ENCODE measurements at regions not wholly inside any gene's neighbourhood (a gene's known extent, or its start where the extent isn't known, plus 50 kb on each side); places are given as distances from the start of the nearest gene placed in this dataset.

- DNase-seq (ENCODE audit: low spot score) = peak; percentile 55
Observed at GRCh38 chr5:57839025-57839424, 356.4 kb upstream of the ACTBL2 start.

DNA sequence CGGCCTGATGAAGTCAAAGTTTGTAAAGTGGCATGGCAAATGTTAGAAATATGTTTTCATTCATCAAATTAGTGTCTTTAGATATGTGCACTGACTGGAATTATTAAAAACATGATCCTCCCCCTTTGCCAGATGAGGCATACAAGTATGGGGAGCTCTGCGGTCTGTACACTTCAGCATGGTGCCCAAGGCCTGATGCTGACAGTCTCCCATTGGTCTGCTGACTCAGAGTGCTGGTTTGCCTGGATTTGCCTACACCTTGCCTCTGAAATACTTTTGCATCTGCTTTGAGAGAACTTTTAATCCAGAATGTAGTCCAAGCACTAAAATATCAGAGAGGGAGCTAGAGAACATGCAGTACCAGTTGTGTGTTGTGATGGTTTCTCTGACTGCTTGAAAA lies 354.3 kb upstream of the ACTBL2 start:
- DNase-seq (ENCODE audit: low spot score) = no peak

DNA sequence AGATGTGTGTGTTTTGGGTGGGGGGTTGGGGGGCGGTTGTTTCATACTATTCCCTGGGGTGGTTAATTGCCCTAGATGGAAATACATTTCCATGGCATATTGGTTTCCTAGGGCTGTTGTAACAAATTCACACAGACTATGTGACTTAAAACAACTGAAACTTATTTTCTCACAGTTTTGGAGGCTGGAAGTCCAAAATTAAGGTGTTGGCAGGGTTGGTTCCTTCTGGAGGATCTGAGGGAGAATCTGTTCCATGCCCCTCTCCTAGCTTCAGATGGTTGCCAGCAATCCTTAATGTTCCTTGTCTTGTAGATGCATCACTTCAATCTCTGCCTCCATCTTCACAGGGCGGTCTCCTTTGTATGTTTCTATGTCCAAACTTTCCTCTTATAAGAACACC lies 353.7 kb upstream of the ACTBL2 start:
- no peak for DNase-seq (ENCODE audit: low spot score)

DNA sequence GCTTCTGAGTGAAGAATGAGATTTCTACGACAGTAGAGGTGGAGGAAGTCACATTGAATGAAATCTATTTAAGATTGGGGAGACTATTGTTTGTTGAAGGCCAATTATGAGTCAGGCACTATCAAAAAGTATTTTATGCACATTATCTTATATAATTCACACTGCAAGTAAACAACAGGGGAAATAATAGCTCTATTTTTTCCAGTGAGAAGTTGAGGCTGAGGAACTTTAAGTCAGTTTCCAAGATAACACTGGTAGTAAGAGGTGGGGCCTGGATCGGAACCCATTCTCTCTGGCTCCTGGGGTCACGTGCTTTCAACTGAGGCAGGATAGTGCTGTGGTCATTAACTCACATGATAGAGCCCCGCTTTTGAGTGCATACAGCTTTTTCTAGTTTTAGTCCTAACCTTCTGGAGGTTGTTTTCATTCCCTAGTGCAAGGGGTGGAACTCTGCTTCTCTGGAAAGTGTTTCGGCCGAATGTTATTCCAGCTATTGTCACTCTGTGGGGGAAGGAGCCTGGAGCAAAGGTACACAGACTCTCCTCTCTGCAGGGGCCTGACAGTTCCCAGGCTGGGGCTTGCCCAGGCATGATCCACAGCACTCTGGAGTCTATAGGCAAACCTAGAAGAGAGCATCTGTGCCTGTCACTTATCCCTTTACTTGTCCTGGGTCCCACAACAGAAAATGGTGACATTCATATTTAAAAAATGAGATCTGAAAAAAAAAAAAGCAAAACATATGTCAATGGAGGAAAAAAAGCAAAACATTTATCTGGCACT lies 352.4 kb upstream of the ACTBL2 start:
- DNase-seq (ENCODE audit: low spot score) = peak; percentile 87

DNA sequence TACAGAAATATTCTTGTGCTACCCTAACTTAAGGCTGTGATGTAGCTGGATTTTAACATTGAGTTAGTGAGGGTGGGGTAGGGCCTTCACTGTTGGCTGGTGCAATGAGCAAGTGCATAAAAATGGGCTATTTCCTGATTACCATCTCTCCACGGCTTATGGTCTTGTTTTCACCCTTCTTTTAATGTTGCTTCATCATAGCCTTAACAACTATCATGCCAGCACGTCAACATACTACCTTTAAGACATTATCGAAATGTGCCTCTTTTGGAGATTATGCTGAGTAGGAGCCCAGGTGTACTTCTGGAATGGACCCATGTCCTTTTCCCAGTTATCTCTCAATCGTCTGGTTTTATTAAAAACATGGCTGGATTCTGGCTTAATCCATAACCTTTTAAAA lies 350.9 kb upstream of the ACTBL2 start:
- DNase-seq (ENCODE audit: low spot score) = no peak

DNA sequence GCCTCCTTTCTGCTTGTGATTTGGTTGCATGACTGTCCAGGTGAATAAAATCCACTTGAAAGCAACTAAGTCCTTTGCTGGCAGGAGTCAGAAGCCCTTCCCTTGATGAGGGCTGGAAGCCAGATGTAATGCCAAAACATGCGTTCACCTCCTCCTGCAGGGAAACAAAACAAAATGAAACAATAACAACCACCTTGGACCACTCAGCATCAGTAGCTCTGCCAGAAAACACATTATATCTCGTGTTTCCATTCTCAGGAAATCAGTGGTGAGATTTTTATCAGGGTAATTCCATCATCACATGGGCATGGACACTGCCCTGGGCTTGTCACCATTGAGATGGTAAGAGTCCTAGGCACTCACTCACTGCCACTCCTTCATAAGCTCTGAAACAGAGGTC lies 350.3 kb upstream of the ACTBL2 start:
- no peak for DNase-seq (ENCODE audit: low spot score)

GRCh38 chr5:57831932-57832331 lies 349.3 kb upstream of the ACTBL2 start:
- no peak for DNase-seq (ENCODE audit: low spot score)

- no peak for DNase-seq (ENCODE audit: low spot score)
Observed at GRCh38 chr5:57831090-57831489, 348.5 kb upstream of the ACTBL2 start.

DNA sequence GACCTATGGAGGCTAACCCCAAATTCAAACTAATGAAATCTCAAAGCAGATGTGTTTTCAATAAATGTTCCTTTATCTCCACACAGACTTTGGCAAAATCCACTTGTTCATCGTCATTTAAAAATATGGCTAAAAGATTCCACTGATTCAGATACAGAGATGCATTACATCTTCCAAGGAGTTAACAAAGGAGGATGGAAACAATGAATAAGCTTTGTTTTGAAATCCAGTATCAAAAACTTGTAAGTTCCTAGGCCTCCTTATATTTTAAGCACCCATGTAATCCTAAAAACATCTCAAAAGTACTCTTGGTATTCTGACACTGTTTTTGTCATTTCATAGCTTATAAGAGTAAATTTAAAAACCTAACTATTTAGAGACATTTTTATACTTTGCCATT lies 345.6 kb upstream of the ACTBL2 start:
- no peak for DNase-seq (ENCODE audit: low spot score)

DNA sequence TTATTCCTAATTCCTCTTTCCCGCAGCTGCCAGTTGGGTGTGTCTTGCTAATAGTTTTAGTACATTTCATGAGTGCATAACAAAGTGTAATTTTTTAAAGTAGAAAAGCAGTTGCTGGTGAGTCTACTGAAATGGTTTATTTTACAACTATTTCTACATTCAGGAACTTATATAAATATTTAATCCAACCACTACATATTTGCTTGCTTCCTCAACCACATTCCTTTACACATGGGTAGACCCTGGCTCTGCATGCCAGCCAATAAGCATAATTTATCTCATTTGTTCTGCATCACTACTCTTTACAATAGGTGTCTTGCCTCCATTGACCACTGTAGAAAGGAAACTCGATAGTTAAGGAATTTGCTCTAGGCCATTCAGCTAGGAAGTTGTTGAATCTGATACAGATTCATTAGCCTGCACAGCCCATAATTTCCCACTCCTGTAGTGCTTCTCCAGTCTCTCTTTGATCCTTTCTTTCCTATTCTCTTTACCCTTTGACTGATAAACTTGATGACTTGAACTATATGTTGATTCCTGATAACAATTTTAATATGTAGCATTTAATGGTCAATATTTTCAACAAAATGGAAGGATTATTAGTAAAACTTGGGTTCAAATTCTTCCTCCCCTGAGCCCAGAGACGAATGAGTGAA lies 342.5 kb upstream of the ACTBL2 start:
- DNase-seq (ENCODE audit: low spot score) = peak; percentile 54

- DNase-seq (ENCODE audit: low spot score) = no peak
Observed at GRCh38 chr5:57824623-57825022, 342.0 kb upstream of the ACTBL2 start.

DNA sequence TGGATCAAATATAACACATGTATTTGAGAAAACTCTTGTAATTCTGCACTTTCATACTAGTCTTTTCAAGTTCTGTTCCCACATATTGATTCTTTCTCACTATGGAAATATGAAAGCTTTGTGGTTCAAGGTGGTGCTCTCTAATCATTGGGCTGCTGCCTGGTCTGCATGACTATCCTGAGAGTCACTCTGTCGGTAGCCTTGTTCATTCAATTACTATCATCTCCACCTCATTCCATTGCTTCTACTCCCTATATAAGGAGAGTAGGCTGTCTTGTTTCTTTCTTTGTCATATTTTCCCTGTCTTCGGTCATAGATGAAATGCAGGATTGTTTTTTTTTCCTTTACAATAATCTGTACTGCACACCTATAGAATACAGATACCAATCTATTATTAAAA lies 341.4 kb upstream of the ACTBL2 start:
- peak; percentile 77 for DNase-seq (ENCODE audit: low spot score)

- DNase-seq (ENCODE audit: low spot score) = no peak
Observed at GRCh38 chr5:57822651-57823050, 340.0 kb upstream of the ACTBL2 start.

DNA sequence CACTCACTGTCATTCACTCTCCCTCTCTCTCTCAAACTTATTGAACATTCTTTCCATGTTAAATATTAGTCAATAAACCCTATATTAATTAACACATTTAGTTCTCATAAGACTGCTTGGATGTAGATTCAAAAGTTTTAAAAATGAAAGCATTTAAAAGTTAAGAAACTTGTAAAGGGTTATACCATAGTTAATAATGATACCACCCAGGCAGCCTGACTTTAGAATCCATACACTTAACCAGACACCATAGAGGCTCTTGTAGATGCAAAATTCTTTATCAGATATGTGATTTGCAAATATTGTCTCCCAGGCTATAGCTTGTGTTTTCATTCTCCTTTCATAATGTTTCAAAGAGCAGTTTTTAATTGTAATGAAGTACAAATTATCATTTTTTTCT lies 335.8 kb upstream of the ACTBL2 start:
- DNase-seq (ENCODE audit: low spot score) = no peak

GRCh38 chr5:57817924-57818323 lies 335.3 kb upstream of the ACTBL2 start:
- no peak for DNase-seq (ENCODE audit: low spot score)

DNA sequence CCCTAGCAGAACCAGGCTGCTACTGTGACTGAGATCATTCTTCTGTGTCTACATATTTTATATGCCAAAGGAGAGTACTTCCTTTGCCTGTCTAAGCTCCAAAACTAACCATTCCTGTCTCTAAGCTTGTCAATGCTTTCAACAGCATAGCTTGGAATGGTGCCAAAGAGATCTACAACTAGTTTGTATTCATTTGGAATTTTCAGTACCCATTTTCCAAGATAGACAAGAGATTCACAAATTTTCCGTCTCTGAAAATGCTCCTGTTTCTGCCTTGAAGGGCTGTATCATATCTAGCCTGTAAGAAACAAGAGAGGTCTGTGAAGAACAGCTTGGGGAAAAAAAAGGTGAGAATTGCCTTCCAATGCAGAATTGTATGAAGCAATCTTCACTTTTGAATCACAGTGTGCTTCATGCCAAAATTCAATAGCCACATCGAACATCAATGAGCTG lies 334.4 kb upstream of the ACTBL2 start:
- no peak for DNase-seq (ENCODE audit: low spot score)

DNA sequence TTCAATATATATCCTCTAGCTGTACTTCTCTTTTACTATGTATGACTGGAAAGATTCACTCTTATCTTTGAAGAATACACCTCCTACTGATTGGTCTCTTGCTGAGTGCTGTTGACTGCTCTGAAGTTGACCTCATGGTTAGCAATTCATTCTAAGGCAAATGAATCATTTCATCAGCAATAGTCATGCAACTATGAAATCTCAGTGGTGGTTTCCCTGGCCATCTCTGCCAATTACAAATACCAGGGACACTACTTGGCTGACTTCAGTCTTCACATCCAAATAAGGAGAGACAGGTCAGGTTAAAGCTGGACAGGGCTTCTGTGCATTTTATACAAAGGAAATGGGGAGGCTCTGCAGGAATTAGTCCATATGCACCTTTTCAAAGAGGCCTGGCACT lies 333.5 kb upstream of the ACTBL2 start:
- peak; percentile 66 for DNase-seq (ENCODE audit: low spot score)

GRCh38 chr5:57805732-57806131 lies 323.1 kb upstream of the ACTBL2 start:
- no peak for DNase-seq (ENCODE audit: low spot score)

DNA sequence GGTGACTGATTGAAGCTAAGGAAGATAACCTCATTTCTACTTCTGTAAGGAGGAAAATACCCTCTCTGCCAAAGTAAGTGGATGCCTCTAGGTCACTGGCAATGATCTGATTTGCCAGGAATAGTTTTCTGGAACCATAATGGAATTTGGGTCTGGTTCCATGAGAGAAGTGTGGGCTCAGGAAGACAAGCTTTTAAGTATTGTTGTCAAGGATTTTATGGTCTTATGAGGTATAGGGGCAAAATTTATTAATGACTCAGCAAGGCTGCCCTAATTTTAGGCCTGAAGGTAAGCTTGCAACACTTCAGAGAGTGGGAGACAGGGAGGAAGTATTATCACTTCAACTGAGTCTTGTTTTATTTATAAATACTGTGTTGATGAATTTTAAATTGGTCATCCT lies 322.6 kb upstream of the ACTBL2 start:
- no peak for DNase-seq (ENCODE audit: low spot score)

- no peak for DNase-seq (ENCODE audit: low spot score)
Observed at GRCh38 chr5:57804505-57804904, 321.9 kb upstream of the ACTBL2 start.

DNA sequence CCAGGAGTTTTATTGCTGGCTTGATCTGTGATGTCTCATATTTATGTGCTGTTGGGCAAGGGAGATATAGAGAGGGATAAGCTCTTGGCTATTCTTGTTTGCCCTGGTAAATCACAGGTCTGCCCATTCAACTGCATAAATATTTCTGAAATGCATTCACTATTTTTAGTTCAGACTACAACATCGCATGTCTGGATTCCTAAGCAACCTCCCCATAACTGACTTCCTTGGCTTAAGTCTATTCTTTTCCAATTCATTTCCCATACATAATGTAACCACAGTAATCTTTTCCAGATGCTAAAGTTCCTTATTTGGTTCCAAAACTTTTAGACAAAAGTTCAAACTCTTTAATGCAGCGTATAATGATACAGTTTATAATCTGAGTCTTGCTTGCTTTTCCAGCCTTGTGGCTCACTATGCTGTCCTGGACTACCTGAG lies 321.4 kb upstream of the ACTBL2 start:
- peak; percentile 9 for DNase-seq (ENCODE audit: low spot score)

DNA sequence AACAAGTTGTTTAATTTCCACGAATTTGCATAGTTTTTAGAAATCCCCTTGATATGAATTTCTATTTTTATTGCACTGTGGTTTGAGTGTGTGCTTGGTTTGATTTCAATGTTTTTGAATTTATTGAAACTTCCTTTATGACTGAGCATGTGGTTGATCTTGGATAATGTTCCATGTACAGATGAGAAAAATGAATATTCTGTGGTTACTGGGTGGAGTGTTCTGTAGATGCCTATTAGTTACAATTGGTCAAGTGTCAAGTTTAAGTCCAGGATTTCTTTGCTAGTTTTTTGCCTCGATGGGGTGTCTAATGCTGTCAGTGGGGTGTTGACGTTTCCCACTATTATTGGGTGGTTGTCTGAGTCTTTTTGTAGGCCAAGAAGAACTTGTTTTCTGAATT lies 319.5 kb upstream of the ACTBL2 start:
- DNase-seq (ENCODE audit: low spot score) = no peak

DNA sequence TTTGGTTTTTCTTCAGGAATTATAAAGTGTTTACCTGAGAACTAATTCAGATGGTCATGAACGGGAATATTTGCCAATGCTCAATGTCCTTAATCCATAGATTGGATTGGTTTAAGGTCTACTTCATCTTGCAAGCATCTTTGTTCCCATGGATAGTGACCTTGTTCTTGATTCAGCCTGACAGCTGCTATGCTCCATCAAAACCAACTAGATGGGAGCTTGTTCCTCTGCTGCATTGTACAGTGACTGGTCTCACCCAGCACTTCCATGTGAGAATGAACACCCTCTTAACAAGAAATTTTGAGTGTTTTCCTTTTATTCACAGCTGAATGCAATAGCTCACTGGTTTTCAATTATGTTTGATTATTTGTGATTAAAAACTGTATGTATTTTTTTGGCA lies 312.6 kb upstream of the ACTBL2 start:
- DNase-seq (ENCODE audit: low spot score) = no peak

- no peak for DNase-seq (ENCODE audit: low spot score)
Observed at GRCh38 chr5:57791875-57792274, 309.3 kb upstream of the ACTBL2 start.
